Endothelial cell of umbilical vein (primary cell): ENCODE measurements at regions not wholly inside any gene's neighbourhood (a gene's known extent, or its start where the extent isn't known, plus 50 kb on each side); places are given as distances from the start of the nearest gene placed in this dataset.

Experiments used
- BruUV-seq: library from RNA; stranded (reverse); fragments of 400-500 nt; replicated peaks from 2 replicates; lab custom pipeline; 2021; lab: Mats Ljungman, UMichigan
- CTCF ChIA-PET: fragments of 300-600, 350-600 bp; sonication (Branson Sonifier 250); formaldehyde crosslinking; loops from one replicate; lab custom pipeline; 2021; ENCODE audit warnings: antibody characterized with exemption, inconsistent platforms; lab: Charles Lee
- POLR2A ChIA-PET: fragments of 300-600, 350-600 bp; sonication (Branson Sonifier 250); formaldehyde crosslinking; loops from one replicate; lab custom pipeline; 2021; ENCODE audit warnings: antibody characterized with exemption, inconsistent platforms; lab: Charles Lee
- DNase-seq: peaks from one replicate; pipeline ENCODE4 v3.0.0-alpha.2; 2011; ENCODE audit warnings: low read depth, low spot score
- FAIRE-seq: peaks from 2 replicates; lab custom pipeline; 2011; peaks lifted over from hg19 to GRCh38; lab: Jason Lieb, UNC
- H2AFZ ChIP-seq: 2 replicates; pipeline ENCODE4 v1.6.0; 2012; ENCODE audit warnings: low read depth, low read length, control low read depth, inconsistent platforms
- H3K27ac ChIP-seq: 2 replicates; pipeline ENCODE4 v1.5.1; 2011; ENCODE audit warnings: low read depth, mild to moderate bottlenecking, control low read depth, low read length, moderate library complexity; ENCODE audit not compliant: insufficient read depth
- H3K27me3 ChIP-seq, 2 experiments: 2 replicates each; pipeline versions ENCODE4 v1.6.0 to v1.6.1; 2011; ENCODE audit warnings: low read length in 2 of 2, mixed read lengths in 1 of 2; ENCODE audit not compliant: control insufficient read depth in 2 of 2, insufficient read depth in 2 of 2
- H3K36me3 ChIP-seq, 2 experiments: 2 replicates in 1 of 2; 3 replicates in 1 of 2; pipeline ENCODE4 v1.5.1; 2011; ENCODE audit warnings: low read length in 2 of 2, mild to moderate bottlenecking in 1 of 2, moderate library complexity in 1 of 2; ENCODE audit not compliant: control insufficient read depth in 2 of 2, insufficient read depth in 2 of 2; ENCODE audit errors: extremely low read depth in 1 of 2
- H3K4me1 ChIP-seq: 3 replicates; pipeline ENCODE4 v1.5.1; 2011; ENCODE audit warnings: mild to moderate bottlenecking, low read length; ENCODE audit not compliant: control insufficient read depth, insufficient read depth; ENCODE audit errors: extremely low read depth
- H3K4me2 ChIP-seq: 2 replicates; pipeline ENCODE4 v1.6.1; 2011; ENCODE audit warnings: low read length, control low read depth, mixed read lengths; ENCODE audit not compliant: insufficient read depth
- H3K4me3 ChIP-seq, 3 experiments: fragments of 200-600 bp in 1 of 3; sonication (generic), shearing (Covaris generic) in 1 of 3; replicated peaks in 1 of 3; 2 replicates each; pipeline ENCODE4 v1.5.1; 2011 to 2016; ENCODE audit warnings: control low read depth in 3 of 3, low read length in 3 of 3, mild to moderate bottlenecking in 2 of 3, inconsistent platforms in 1 of 3, low read depth in 1 of 3, moderate library complexity in 1 of 3; ENCODE audit not compliant: insufficient read depth in 1 of 3
- H3K79me2 ChIP-seq: 2 replicates; pipeline ENCODE4 v1.6.0; 2012; ENCODE audit warnings: low read length, inconsistent platforms; ENCODE audit not compliant: control insufficient read depth, insufficient read depth
- H3K9ac ChIP-seq: replicated peaks from 2 replicates; pipeline ENCODE3; 2011; ENCODE audit warnings: low read length, control low read depth; ENCODE audit not compliant: insufficient read depth; ENCODE audit errors: extremely low read depth
- H3K9me1 ChIP-seq: replicated peaks from 3 replicates; pipeline ENCODE4 v1.6.0; 2011; ENCODE audit warnings: mild to moderate bottlenecking, low read length; ENCODE audit not compliant: control insufficient read depth, insufficient read depth; ENCODE audit errors: extremely low read depth
- H3K9me3 ChIP-seq: replicated peaks from 2 replicates; pipeline ENCODE4 v1.5.1; 2012; ENCODE audit warnings: low read length, inconsistent platforms; ENCODE audit not compliant: control insufficient read depth, insufficient read depth
- H4K20me1 ChIP-seq: replicated peaks from 2 replicates; pipeline ENCODE3; 2011; ENCODE audit warnings: mild to moderate bottlenecking, low read length; ENCODE audit not compliant: control insufficient read depth, insufficient read depth; ENCODE audit errors: extremely low read depth
- EZH2 ChIP-seq: IDR thresholded peaks from 2 replicates; pipeline ENCODE4 v1.6.1; 2012; ENCODE audit warnings: borderline replicate concordance, low read depth, mild to moderate bottlenecking, moderate library complexity, low read length, inconsistent platforms; ENCODE audit not compliant: severe bottlenecking
- FOS ChIP-seq: IDR thresholded peaks from 2 replicates; pipeline ENCODE4 v1.6.1; 2011; ENCODE audit warnings: mild to moderate bottlenecking, low read length, moderate library complexity, borderline replicate concordance; ENCODE audit not compliant: insufficient read depth
- GATA2 ChIP-seq: IDR thresholded peaks from 2 replicates; pipeline ENCODE4 v1.7.0; 2011; ENCODE audit warnings: low read depth, mild to moderate bottlenecking, moderate library complexity, mixed read lengths, low read length; ENCODE audit not compliant: insufficient read length, insufficient read depth
- JUN ChIP-seq: IDR thresholded peaks from 2 replicates; pipeline ENCODE4 v1.6.1; 2011; ENCODE audit warnings: borderline replicate concordance, low read depth; ENCODE audit not compliant: insufficient read length, insufficient read depth
- MYC ChIP-seq: IDR thresholded peaks from one replicate; pipeline ENCODE4 v1.6.1; 2011; ENCODE audit warnings: mild to moderate bottlenecking, low read depth, low read length
- POLR2A ChIP-seq: IDR thresholded peaks from 2 replicates; pipeline ENCODE4 v1.6.1; 2012; ENCODE audit warnings: low read depth, mild to moderate bottlenecking, control low read depth, low read length
- POLR2AphosphoS5 ChIP-seq: IDR thresholded peaks from 2 replicates; pipeline ENCODE4 v1.6.1; 2012; ENCODE audit warnings: low read depth, mild to moderate bottlenecking, control low read depth, low read length, moderate library complexity; ENCODE audit not compliant: insufficient read depth
- dilution Hi-C: fragments of 300-500 bp; cut with MboI; formaldehyde crosslinking; loops from one replicate; pipeline ENCODE4 v1.15.0; 2019; ENCODE audit warnings: low sequenced_read_pairs; ENCODE audit not compliant: extremely low pct_ligation_motif_present
- intact Hi-C: fragments of 100-400 bp; cut with micrococcal nuclease; formaldehyde crosslinking; loops from one replicate; pipeline ENCODE4 v1.10.0; 2022
- TF ChIP-seq, protein P1 (sequence below): IDR thresholded peaks from 2 replicates; pipeline ENCODE4 v1.6.1; 2011; ENCODE audit not compliant: insufficient read depth, insufficient read length
- TF ChIP-seq, protein P2 (sequence below), 2 donors: IDR thresholded peaks; 1 replicate in 1 of 2; 2 replicates in 1 of 2; pipeline ENCODE4 v1.5.1; 2011; ENCODE audit warnings: low read length in 2 of 2, mild to moderate bottlenecking in 2 of 2, moderate library complexity in 2 of 2, control low read depth in 1 of 2, inconsistent platforms in 1 of 2, low read depth in 1 of 2; ENCODE audit not compliant: insufficient read depth in 1 of 2; ENCODE audit errors: extremely low read depth in 1 of 2

DNA sequence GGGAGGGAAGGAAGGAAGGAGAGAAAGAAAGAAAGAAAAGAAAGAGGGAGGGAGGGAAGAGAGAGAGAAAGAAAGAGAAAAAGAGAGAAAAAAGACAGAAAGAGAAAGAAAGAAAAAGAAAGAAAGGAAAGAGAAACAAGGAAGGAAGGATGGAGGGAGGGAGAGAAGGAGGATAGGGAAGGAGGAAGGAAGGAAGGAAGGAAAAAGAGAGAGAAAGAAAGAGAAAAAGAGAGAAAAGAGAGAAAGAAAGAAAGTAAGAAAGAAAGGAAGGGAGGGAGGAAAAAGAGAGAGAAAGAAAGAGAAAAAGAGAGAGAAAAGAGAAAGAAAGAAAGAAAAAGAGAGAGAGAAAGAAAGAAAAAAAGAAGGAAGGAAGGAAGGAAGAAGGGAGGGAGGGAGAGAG, 105.8 kb upstream of the RBPJ start:
- H3K4me1 ChIP-seq, result no peaks in the 10 kb centered on the region
- no peaks in the 10 kb centered on the region for H3K27me3 ChIP-seq
- H3K27ac ChIP-seq, result no peak overlapping the region
- intact Hi-C loops (no loop called here), dilution Hi-C loops (no loop called here)
- DNase-seq (no peak), FAIRE-seq (no peak)
- H3K9me1 ChIP-seq, result no peaks in the 10 kb centered on the region
- CTCF ChIA-PET, result no interaction called here
- H3K79me2 ChIP-seq, result no peaks in the 10 kb centered on the region
- H3K4me3 ChIP-seq, result no peak overlapping the region
- POLR2A ChIA-PET, result no interaction called here
- H3K36me3 ChIP-seq, result no peaks in the 10 kb centered on the region
- H2AFZ ChIP-seq, result no peak overlapping the region
- H3K4me2 ChIP-seq, result no peak overlapping the region
- TF ChIP-seq POLR2A (no peak), JUN (no peak), FOS (no peak), MYC (no peak), POLR2AphosphoS5 (no peak), GATA2 (no peak), EZH2 (no peak)
- TF ChIP-seq, protein P1, sequence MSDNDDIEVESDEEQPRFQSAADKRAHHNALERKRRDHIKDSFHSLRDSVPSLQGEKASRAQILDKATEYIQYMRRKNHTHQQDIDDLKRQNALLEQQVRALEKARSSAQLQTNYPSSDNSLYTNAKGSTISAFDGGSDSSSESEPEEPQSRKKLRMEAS, result no peak
- TF ChIP-seq, protein P2, sequence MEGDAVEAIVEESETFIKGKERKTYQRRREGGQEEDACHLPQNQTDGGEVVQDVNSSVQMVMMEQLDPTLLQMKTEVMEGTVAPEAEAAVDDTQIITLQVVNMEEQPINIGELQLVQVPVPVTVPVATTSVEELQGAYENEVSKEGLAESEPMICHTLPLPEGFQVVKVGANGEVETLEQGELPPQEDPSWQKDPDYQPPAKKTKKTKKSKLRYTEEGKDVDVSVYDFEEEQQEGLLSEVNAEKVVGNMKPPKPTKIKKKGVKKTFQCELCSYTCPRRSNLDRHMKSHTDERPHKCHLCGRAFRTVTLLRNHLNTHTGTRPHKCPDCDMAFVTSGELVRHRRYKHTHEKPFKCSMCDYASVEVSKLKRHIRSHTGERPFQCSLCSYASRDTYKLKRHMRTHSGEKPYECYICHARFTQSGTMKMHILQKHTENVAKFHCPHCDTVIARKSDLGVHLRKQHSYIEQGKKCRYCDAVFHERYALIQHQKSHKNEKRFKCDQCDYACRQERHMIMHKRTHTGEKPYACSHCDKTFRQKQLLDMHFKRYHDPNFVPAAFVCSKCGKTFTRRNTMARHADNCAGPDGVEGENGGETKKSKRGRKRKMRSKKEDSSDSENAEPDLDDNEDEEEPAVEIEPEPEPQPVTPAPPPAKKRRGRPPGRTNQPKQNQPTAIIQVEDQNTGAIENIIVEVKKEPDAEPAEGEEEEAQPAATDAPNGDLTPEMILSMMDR (IDR thresholded peaks at IDR 0.05; ENCODE audit: extremely low read depth in 1 of 2, insufficient read depth in 1 of 2, low read depth in 1 of 2, low read length in 2 of 2), result no peak
- BruUV-seq, result no TSS peak
- H4K20me1 ChIP-seq, result no peaks in the 10 kb centered on the region
- no peaks in the 10 kb centered on the region for H3K9me3 ChIP-seq
- no peak overlapping the region for H3K9ac ChIP-seq
